ENCODE measurements at regions not wholly inside any gene's neighbourhood (a gene's known extent, or its start where the extent isn't known, plus 50 kb on each side); places are given as distances from the start of the nearest gene placed in this dataset.
A peak's percentile ranks its signal among the peaks of the same experiment; 100 is the strongest.

DNA sequence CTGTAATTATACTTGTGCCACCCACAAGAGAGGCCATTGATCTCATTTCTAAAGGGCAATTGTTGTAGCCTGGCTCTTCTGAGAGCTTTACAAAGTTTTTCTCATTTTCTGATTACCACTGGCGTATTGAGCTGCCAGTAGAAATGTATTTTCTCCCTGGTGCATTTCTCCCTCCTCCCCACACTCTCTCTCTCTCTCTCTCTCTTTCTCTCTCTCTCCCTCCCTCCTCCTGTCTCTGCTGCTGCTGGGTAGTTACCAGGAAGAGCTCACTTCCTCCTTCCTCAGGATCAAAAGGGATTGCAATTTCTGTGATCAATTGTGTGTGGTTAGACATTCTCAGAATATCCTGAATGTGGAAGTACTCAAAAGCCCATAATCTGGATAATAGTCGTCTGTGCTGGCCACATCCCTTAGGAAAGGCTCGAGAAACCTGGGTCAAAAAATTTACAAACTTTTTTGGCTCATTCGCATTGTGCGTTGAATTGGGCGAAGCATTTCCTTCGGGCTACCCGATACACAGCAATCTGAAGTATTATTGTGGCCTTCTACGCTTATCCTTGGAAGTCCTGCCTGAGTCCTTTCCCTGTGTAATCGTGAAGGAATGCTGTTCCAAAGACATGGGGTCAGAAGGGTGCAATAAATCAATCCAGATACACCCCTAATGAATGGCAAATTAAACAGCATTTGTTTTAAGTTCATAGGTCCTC lies 254.8 kb downstream of the MSRB3 start:
- in situ Hi-C loops (cut with HindIII; ENCODE audit: low sequenced_read_pairs): no loop called here
- H3K4me3 ChIP-seq (ENCODE audit: low read depth, low read length): no peak overlapping the region
- peak; percentile 64 for DNase-seq (ENCODE audit: low read depth, low spot score)
- TF ChIP-seq, protein P1, sequence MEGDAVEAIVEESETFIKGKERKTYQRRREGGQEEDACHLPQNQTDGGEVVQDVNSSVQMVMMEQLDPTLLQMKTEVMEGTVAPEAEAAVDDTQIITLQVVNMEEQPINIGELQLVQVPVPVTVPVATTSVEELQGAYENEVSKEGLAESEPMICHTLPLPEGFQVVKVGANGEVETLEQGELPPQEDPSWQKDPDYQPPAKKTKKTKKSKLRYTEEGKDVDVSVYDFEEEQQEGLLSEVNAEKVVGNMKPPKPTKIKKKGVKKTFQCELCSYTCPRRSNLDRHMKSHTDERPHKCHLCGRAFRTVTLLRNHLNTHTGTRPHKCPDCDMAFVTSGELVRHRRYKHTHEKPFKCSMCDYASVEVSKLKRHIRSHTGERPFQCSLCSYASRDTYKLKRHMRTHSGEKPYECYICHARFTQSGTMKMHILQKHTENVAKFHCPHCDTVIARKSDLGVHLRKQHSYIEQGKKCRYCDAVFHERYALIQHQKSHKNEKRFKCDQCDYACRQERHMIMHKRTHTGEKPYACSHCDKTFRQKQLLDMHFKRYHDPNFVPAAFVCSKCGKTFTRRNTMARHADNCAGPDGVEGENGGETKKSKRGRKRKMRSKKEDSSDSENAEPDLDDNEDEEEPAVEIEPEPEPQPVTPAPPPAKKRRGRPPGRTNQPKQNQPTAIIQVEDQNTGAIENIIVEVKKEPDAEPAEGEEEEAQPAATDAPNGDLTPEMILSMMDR (IDR thresholded peaks at IDR 0.05; ENCODE audit: low read depth, low read length): no peak

- DNase-seq (ENCODE audit: low read depth, low spot score): no peak
- TF ChIP-seq, protein P1 (IDR thresholded peaks at IDR 0.05; ENCODE audit: low read depth, low read length): no peak
- in situ Hi-C loops (cut with HindIII; ENCODE audit: low sequenced_read_pairs): no loop called here
- no peak overlapping the region for H3K4me3 ChIP-seq (ENCODE audit: low read depth, low read length)
These were observed 255.9 kb downstream of the MSRB3 start for GRCh38 chr12:65534238-65534841.

- no peak overlapping the region for H3K4me3 ChIP-seq (ENCODE audit: low read depth, low read length)
- TF ChIP-seq, protein P1 (IDR thresholded peaks at IDR 0.05; ENCODE audit: low read depth, low read length): no peak
- DNase-seq (ENCODE audit: low read depth, low spot score): no peak
- in situ Hi-C loops (cut with HindIII; ENCODE audit: low sequenced_read_pairs): no loop called here
These were observed 257.5 kb downstream of the MSRB3 start for GRCh38 chr12:65535946-65536345.

DNA sequence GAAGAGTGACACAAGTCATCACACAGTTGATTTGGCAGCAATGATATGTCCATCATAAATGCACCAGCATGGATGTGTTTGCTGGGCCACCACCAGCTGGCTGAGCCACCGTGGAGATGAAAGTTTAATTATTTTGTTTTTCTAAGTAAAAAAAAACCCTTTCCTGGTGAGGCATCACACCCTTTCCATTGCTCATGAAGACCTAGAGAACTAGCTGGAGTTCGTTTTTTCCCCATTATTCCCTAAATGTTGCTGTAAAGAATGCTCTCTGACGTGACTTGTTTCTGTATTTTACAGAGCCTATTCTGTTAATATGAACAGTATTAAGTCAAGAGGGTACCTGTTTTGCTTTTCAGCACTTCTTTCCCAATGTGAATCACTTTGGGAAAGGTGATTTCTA lies 257.9 kb downstream of the MSRB3 start:
- DNase-seq (ENCODE audit: low read depth, low spot score): no peak
- TF ChIP-seq, protein P1 (IDR thresholded peaks at IDR 0.05; ENCODE audit: low read depth, low read length): no peak
- in situ Hi-C loops (cut with HindIII; ENCODE audit: low sequenced_read_pairs): no loop called here
- no peak overlapping the region for H3K4me3 ChIP-seq (ENCODE audit: low read depth, low read length)

- in situ Hi-C loops (cut with HindIII; ENCODE audit: low sequenced_read_pairs): no loop called here
- H3K4me3 ChIP-seq (ENCODE audit: low read depth, low read length): no peak overlapping the region
- DNase-seq (ENCODE audit: low read depth, low spot score): peak; percentile 100
- TF ChIP-seq, protein P1 (IDR thresholded peaks at IDR 0.05; ENCODE audit: low read depth, low read length): no peak
These were observed 258.6 kb downstream of the MSRB3 start for GRCh38 chr12:65536876-65537681.

DNA sequence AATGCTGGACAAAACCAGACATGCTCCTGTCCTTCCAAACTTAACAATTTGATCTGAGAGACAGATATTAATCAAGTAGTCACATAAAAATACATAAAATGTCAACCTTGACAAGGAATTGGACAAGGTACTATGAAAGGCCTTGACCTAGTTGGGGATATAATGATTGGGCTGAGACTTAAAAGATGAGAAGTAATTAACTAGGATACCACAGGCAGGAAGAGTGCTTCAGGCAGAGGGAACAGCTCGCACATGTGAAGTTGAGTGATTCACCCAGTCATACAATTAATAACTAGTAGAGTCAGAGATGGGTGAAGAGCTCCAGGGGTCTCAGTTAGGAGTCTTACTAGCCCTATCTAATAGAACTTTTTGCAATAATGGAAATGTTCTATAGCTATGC lies 259.5 kb downstream of the MSRB3 start:
- in situ Hi-C loops (cut with HindIII; ENCODE audit: low sequenced_read_pairs): no loop called here
- TF ChIP-seq, protein P1 (IDR thresholded peaks at IDR 0.05; ENCODE audit: low read depth, low read length): no peak
- DNase-seq (ENCODE audit: low read depth, low spot score): no peak
- no peak overlapping the region for H3K4me3 ChIP-seq (ENCODE audit: low read depth, low read length)
